Mammary epithelial cell (primary cell): ENCODE measurements at regions not wholly inside any gene's neighbourhood (a gene's known extent, or its start where the extent isn't known, plus 50 kb on each side); places are given as distances from the start of the nearest gene placed in this dataset.

Experiments used
- CTCF ChIP-seq, 2 donors: IDR thresholded peaks in 1 of 2; conservative IDR thresholded peaks in 1 of 2; 2 replicates each; pipeline ENCODE4 v1.5.1; 2011 to 2012; ENCODE audit warnings: inconsistent platforms in 2 of 2, low read length in 2 of 2, mild to moderate bottlenecking in 2 of 2, control low read depth in 1 of 2, low read depth in 1 of 2; ENCODE audit not compliant: insufficient read depth in 1 of 2; ENCODE audit errors: extremely low read depth in 1 of 2
- EZH2 ChIP-seq: IDR thresholded peaks from 2 replicates; pipeline ENCODE4 v1.6.1; 2012; ENCODE audit warnings: low read length, inconsistent platforms, borderline replicate concordance

- TF ChIP-seq CTCF (conservative IDR thresholded peaks at IDR 0.05 in 1 of 2, IDR thresholded peaks at IDR 0.05 in 1 of 2; ENCODE audit: extremely low read depth in 1 of 2, insufficient read depth in 1 of 2, low read depth in 1 of 2, low read length in 2 of 2) = no peak
- TF ChIP-seq EZH2 = no peak
These were observed 152.2 kb upstream of the MPHOSPH6 start for GRCh38 chr16:82322177-82322576.
